ENCODE measurements at regions not wholly inside any gene's neighbourhood (a gene's known extent, or its start where the extent isn't known, plus 50 kb on each side); places are given as distances from the start of the nearest gene placed in this dataset.

DNA sequence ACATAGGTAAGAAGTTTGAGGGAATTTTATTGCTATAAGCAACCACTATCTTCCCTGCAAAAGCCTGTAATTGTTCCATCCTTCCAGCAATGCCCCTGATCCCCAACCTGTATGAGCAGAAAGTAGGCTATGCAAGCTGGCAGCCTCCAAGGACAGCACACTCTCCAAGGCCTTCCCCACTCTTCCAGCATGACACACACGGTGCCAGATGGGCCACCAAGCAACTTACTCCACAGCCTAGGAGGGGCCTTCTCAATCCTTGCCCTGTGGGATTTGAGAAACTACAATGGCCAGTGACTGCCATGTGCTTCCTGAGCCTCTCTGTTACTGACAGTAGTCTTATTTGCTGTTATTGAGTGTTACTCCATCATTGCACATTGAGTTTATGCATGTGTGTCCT lies 137.5 kb downstream of the ACTR3 start:
- TF ChIP-seq SIN3A (IDR thresholded peaks at IDR 0.05; ENCODE audit: borderline replicate concordance, insufficient read depth, low read length) (no peak), POLR2AphosphoS5 (IDR thresholded peaks at IDR 0.05; ENCODE audit: low read depth, low read length) (no peak), TAF1 (IDR thresholded peaks at IDR 0.05; ENCODE audit: borderline replicate concordance, insufficient read depth, low read length) (no peak), FOXP2 (optimal IDR thresholded peaks at IDR 0.05; ENCODE audit: borderline replicate concordance, extremely low read depth, extremely low read length, insufficient read depth) (no peak)
- TF ChIP-seq, protein P1, sequence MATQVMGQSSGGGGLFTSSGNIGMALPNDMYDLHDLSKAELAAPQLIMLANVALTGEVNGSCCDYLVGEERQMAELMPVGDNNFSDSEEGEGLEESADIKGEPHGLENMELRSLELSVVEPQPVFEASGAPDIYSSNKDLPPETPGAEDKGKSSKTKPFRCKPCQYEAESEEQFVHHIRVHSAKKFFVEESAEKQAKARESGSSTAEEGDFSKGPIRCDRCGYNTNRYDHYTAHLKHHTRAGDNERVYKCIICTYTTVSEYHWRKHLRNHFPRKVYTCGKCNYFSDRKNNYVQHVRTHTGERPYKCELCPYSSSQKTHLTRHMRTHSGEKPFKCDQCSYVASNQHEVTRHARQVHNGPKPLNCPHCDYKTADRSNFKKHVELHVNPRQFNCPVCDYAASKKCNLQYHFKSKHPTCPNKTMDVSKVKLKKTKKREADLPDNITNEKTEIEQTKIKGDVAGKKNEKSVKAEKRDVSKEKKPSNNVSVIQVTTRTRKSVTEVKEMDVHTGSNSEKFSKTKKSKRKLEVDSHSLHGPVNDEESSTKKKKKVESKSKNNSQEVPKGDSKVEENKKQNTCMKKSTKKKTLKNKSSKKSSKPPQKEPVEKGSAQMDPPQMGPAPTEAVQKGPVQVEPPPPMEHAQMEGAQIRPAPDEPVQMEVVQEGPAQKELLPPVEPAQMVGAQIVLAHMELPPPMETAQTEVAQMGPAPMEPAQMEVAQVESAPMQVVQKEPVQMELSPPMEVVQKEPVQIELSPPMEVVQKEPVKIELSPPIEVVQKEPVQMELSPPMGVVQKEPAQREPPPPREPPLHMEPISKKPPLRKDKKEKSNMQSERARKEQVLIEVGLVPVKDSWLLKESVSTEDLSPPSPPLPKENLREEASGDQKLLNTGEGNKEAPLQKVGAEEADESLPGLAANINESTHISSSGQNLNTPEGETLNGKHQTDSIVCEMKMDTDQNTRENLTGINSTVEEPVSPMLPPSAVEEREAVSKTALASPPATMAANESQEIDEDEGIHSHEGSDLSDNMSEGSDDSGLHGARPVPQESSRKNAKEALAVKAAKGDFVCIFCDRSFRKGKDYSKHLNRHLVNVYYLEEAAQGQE (IDR thresholded peaks at IDR 0.05; ENCODE audit: insufficient read depth in 1 of 2, low read depth in 2 of 2, low read length in 2 of 2), result no peak

DNA sequence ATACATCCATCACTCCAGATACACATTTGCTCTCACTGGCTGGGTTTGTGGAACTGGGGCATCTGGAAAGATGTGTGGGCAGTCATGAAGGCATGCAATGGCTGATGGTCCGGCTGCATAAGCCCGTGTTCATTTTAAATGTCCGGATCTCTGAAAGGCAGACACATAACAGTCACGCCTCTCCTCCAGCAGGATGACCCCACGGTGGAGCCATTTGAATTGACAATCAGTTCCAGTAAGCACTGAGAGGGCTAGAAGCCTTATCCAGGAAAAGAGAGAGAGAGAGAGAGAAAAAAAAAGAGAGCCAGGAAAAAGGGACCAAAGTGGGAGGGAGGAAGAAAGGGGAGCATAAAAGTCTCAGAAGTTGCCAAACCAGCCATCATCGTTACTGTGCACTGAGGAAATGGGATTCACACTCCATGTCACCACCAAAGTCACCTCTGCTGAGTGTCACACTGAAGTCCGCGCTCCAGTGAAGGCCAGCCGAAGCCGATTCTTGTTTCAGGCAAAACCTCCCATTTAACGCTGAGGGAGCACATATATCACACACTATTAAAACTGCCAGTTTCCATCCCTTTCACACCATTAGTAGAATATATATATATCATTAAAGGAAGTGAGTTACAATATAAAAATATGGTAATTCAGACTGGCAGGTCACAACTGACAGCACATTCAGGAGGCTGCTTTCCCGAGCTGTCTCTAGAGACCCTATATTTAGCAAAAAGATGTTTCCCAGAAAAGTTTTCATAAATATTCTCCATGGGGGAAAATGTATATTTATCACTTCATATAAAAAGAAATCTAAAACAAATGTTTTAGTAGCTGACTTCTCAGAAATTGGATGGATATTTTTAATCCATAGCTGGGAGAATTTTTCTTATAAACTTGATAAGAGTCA lies 142.0 kb downstream of the ACTR3 start:
- no peak for TF ChIP-seq TAF1 (IDR thresholded peaks at IDR 0.05; ENCODE audit: borderline replicate concordance, insufficient read depth, low read length)
- TF ChIP-seq POLR2AphosphoS5 (IDR thresholded peaks at IDR 0.05; ENCODE audit: low read depth, low read length), result no peak
- TF ChIP-seq, protein P1 (IDR thresholded peaks at IDR 0.05; ENCODE audit: insufficient read depth in 1 of 2, low read depth in 2 of 2, low read length in 2 of 2), result no peak
- TF ChIP-seq FOXP2 (optimal IDR thresholded peaks at IDR 0.05; ENCODE audit: borderline replicate concordance, extremely low read depth, extremely low read length, insufficient read depth), result no peak
- TF ChIP-seq SIN3A (IDR thresholded peaks at IDR 0.05; ENCODE audit: borderline replicate concordance, insufficient read depth, low read length), result no peak

DNA sequence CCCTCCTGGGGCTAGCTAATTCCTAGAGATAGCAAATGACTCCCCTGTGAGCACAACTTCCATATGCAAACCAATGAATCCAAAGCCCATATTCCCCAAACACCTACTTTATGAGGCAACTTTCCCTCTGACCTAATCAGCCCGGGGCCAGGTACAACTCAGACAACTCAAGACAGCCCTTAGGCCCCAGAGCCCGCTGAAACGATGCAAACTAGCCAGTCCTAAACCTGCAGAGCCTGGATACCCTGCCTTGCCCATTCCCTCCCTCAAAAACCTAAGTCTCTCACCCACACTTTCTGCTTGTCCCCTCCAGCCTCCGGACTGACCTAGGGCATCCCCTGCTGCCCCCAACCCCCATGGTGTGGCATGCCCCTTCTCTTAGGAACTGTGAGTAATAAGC lies 142.8 kb downstream of the ACTR3 start:
- TF ChIP-seq FOXP2 (optimal IDR thresholded peaks at IDR 0.05; ENCODE audit: borderline replicate concordance, extremely low read depth, extremely low read length, insufficient read depth) (no peak), SIN3A (IDR thresholded peaks at IDR 0.05; ENCODE audit: borderline replicate concordance, insufficient read depth, low read length) (no peak), POLR2AphosphoS5 (IDR thresholded peaks at IDR 0.05; ENCODE audit: low read depth, low read length) (no peak)
- TF ChIP-seq, protein P1 (IDR thresholded peaks at IDR 0.05; ENCODE audit: insufficient read depth in 1 of 2, low read depth in 2 of 2, low read length in 2 of 2), result no peak

DNA sequence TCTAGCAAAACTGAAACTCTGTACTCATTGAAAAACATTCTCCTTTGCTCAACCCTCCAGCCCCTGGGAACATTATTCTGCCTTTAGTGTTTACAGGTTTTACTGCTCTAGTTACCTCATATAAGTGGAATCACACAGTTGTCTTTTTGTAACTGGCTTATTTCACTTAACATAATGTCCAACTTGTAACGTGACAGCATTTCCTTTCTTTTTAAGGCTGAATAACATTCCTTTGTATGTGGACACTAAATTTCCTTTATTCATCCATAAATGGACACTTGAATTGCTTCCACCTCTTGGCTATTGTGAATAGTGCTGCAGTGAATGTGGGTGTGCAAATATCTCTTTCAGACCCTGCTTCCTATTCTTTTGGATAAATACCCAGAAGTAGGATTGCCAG lies 144.9 kb downstream of the ACTR3 start:
- TF ChIP-seq SIN3A (IDR thresholded peaks at IDR 0.05; ENCODE audit: borderline replicate concordance, insufficient read depth, low read length), result no peak
- TF ChIP-seq FOXP2 (optimal IDR thresholded peaks at IDR 0.05; ENCODE audit: borderline replicate concordance, extremely low read depth, extremely low read length, insufficient read depth), result no peak
- TF ChIP-seq TAF1 (IDR thresholded peaks at IDR 0.05; ENCODE audit: borderline replicate concordance, insufficient read depth, low read length), result no peak
- no peak for TF ChIP-seq POLR2AphosphoS5 (IDR thresholded peaks at IDR 0.05; ENCODE audit: low read depth, low read length)
- TF ChIP-seq, protein P1 (IDR thresholded peaks at IDR 0.05; ENCODE audit: insufficient read depth in 1 of 2, low read depth in 2 of 2, low read length in 2 of 2), result no peak
